HG03432 (cell line): ENCODE measurements at regions not wholly inside any gene's neighbourhood (a gene's known extent, or its start where the extent isn't known, plus 50 kb on each side); places are given as distances from the start of the nearest gene placed in this dataset.
"Not testable (repeated sequence)": the region's sequence is repeated elsewhere in the genome, so short reads cannot be mapped to it uniquely, and the experiment has no call there.

Experiments used
- ATAC-seq: cut with Tn5 transposase; IDR thresholded peaks from one replicate; pipeline ENCODE4 v1.9.1; 2021; ENCODE audit warnings: mild to moderate bottlenecking, moderate library complexity; ENCODE audit not compliant: unreplicated experiment

- no peak for ATAC-seq
Measured at GRCh38 chr15:36039996-36040572, 494.1 kb upstream of the DPH6 start.

- not testable (repeated sequence) for ATAC-seq
Measured at GRCh38 chr15:36047018-36047716, 501.2 kb upstream of the DPH6 start.

- no peak for ATAC-seq
Measured at GRCh38 chr15:36050899-36051298, 504.9 kb upstream of the DPH6 start.

GRCh38 chr15:36052641-36053040 is 506.7 kb upstream of the DPH6 start:
- ATAC-seq = not testable (repeated sequence)

- no peak for ATAC-seq
Measured at GRCh38 chr15:36053746-36054145, 507.8 kb upstream of the DPH6 start.

GRCh38 chr15:36059596-36059995 is 513.6 kb upstream of the DPH6 start:
- ATAC-seq = no peak

- ATAC-seq = no peak
Measured at GRCh38 chr15:36062357-36062756, 516.4 kb upstream of the DPH6 start.

- no peak for ATAC-seq
Measured at GRCh38 chr15:36066757-36067156, 512.7 kb upstream of the CDIN1 start.

GRCh38 chr15:36067483-36068274 is 511.7 kb upstream of the CDIN1 start:
- no peak for ATAC-seq

GRCh38 chr15:36075333-36075732 is 504.1 kb upstream of the CDIN1 start:
- ATAC-seq = no peak

- ATAC-seq = no peak
Measured at GRCh38 chr15:36079021-36079420, 500.4 kb upstream of the CDIN1 start.

GRCh38 chr15:36080759-36081158 is 498.7 kb upstream of the CDIN1 start:
- ATAC-seq = no peak

GRCh38 chr15:36090286-36090946 is 489.0 kb upstream of the CDIN1 start:
- ATAC-seq = no peak

- no peak for ATAC-seq
Measured at GRCh38 chr15:36106640-36107335, 472.6 kb upstream of the CDIN1 start.

GRCh38 chr15:36108541-36108940 is 470.9 kb upstream of the CDIN1 start:
- no peak for ATAC-seq

GRCh38 chr15:36109943-36110658 is 469.3 kb upstream of the CDIN1 start:
- no peak for ATAC-seq

GRCh38 chr15:36110659-36110993 is 468.8 kb upstream of the CDIN1 start:
- ATAC-seq = no peak

GRCh38 chr15:36117296-36117787 is 462.1 kb upstream of the CDIN1 start:
- ATAC-seq = no peak

GRCh38 chr15:36126194-36126593 is 453.2 kb upstream of the CDIN1 start:
- ATAC-seq = no peak

- no peak for ATAC-seq
Measured at GRCh38 chr15:36130641-36131310, 448.6 kb upstream of the CDIN1 start.
